H1 (cell line): ENCODE measurements at regions not wholly inside any gene's neighbourhood (a gene's known extent, or its start where the extent isn't known, plus 50 kb on each side); places are given as distances from the start of the nearest gene placed in this dataset.

Experiments
- ATF2 ChIP-seq: IDR thresholded peaks from 2 replicates; pipeline ENCODE4 v1.6.1; 2012; ENCODE audit warnings: low read length, inconsistent platforms
- CBX8 ChIP-seq: fragments of 300-800, 300-1000 bp; sonication (generic); IDR thresholded peaks from 2 replicates; pipeline ENCODE4 v1.7.1; 2016; ENCODE audit warnings: low read depth, low read length, borderline replicate concordance
- CHD1 ChIP-seq: IDR thresholded peaks from 2 replicates; pipeline ENCODE4 v1.6.1; 2012; ENCODE audit warnings: low read depth, low read length, improper control_type of control experiment
- CHD7 ChIP-seq: fragments of 300-600 bp; sonication (generic); IDR thresholded peaks from 2 replicates; pipeline ENCODE4 v1.7.1; 2012; ENCODE audit warnings: low read length, moderate library complexity, mild to moderate bottlenecking, inconsistent platforms; ENCODE audit not compliant: insufficient replicate concordance
- GABPA ChIP-seq: IDR thresholded peaks from 2 replicates; pipeline ENCODE4 v1.6.1; 2011; ENCODE audit warnings: mild to moderate bottlenecking, low read length, moderate library complexity, borderline replicate concordance; ENCODE audit not compliant: insufficient read depth
- KDM1A ChIP-seq: fragments of 200-600, 300-600 bp; sonication (generic); IDR thresholded peaks from 2 replicates; pipeline ENCODE4 v1.7.1; 2016; ENCODE audit warnings: mild to moderate bottlenecking, low read length, borderline replicate concordance
- KDM4A ChIP-seq: IDR thresholded peaks from one replicate; pipeline ENCODE4 v1.7.1; 2012; ENCODE audit warnings: low read depth, mild to moderate bottlenecking, moderate library complexity, low read length, inconsistent platforms; ENCODE audit not compliant: severe bottlenecking
- KDM5A ChIP-seq: fragments of 200-600 bp; IDR thresholded peaks from 2 replicates; pipeline ENCODE4 v1.7.1; 2012; ENCODE audit warnings: mild to moderate bottlenecking, low read length, inconsistent platforms, mixed read lengths
- POLR2AphosphoS5 ChIP-seq: IDR thresholded peaks from 2 replicates; pipeline ENCODE4 v1.6.1; 2011; ENCODE audit warnings: low read depth, low read length
- SAP30 ChIP-seq: fragments of 300-600 bp; sonication (generic); IDR thresholded peaks from 2 replicates; pipeline ENCODE4 v1.7.1; 2012; ENCODE audit warnings: low read length, moderate library complexity, mild to moderate bottlenecking, inconsistent platforms; ENCODE audit not compliant: insufficient read depth, insufficient replicate concordance
- TBP ChIP-seq: IDR thresholded peaks from 2 replicates; pipeline ENCODE4 v1.6.1; 2011; ENCODE audit warnings: low read depth, low read length, improper control_type of control experiment

- no peak for TF ChIP-seq CHD7
- no peak for TF ChIP-seq TBP
- no peak for TF ChIP-seq GABPA
- no peak for TF ChIP-seq SAP30
- TF ChIP-seq KDM5A = no peak
- no peak for TF ChIP-seq KDM4A
- TF ChIP-seq CHD1 = no peak
- no peak for TF ChIP-seq CBX8
- no peak for TF ChIP-seq ATF2
- TF ChIP-seq KDM1A = no peak
- no peak for TF ChIP-seq POLR2AphosphoS5
These were observed 254.3 kb downstream of the IPMK start (continued) for GRCh38 chr10:58013406-58013805.
